GM21526 (cell line): ENCODE measurements at regions not wholly inside any gene's neighbourhood (a gene's known extent, or its start where the extent isn't known, plus 50 kb on each side); places are given as distances from the start of the nearest gene placed in this dataset.
"Not testable (repeated sequence)": the region's sequence is repeated elsewhere in the genome, so short reads cannot be mapped to it uniquely, and the experiment has no call there.

Experiments
- ATAC-seq: cut with Tn5 transposase; IDR thresholded peaks from one replicate; pipeline ENCODE4 v1.9.1; 2021; ENCODE audit warnings: moderate library complexity; ENCODE audit not compliant: unreplicated experiment, low FRiP score

- no peak for ATAC-seq
Measured at GRCh38 chr3:148513096-148513543, 184.6 kb upstream of the AGTR1 start.

DNA sequence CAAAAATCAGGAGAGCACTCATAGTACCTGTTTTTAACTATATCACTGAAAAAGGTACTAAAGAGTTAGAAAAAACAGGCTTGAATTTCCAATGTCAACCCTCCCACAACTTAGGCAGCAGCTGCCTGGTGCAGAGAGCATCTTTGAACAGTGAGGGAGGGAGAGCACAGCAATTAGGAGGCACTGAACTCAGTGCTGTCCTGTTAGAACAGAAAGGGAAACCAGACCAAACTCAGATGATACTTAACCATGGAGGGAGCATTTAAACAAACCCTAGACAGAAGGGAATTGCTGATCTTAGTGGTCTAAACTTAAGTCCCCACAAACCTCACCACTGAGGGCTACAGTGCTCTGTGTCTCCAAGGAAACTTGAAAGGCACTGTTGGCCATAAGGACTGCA, 179.2 kb upstream of the AGTR1 start:
- no peak for ATAC-seq

GRCh38 chr3:148525621-148526020, 172.1 kb upstream of the AGTR1 start:
- ATAC-seq, result not testable (repeated sequence)

GRCh38 chr3:148528024-148528423, 169.7 kb upstream of the AGTR1 start:
- ATAC-seq, result no peak

GRCh38 chr3:148531836-148532235, 165.9 kb upstream of the AGTR1 start:
- no peak for ATAC-seq

DNA sequence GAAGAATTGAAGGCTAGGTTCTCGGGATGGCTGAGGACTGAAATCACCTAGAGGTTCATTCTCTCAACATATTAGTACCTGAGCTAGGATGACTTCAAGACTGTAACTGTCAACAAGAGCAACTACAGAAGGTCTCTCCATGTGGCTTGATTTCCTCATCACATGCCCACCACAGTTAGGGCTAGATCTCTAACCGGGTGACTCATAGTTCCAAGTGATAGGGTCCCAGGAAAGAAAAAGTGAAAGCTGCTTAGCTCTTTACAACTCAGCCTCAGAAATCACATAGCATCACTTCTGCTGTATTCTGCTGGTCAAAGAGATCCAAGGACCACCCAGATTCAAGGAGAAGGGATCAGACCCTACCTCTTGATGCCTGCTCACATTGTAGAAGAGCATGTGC, 165.4 kb upstream of the AGTR1 start:
- ATAC-seq, result no peak

DNA sequence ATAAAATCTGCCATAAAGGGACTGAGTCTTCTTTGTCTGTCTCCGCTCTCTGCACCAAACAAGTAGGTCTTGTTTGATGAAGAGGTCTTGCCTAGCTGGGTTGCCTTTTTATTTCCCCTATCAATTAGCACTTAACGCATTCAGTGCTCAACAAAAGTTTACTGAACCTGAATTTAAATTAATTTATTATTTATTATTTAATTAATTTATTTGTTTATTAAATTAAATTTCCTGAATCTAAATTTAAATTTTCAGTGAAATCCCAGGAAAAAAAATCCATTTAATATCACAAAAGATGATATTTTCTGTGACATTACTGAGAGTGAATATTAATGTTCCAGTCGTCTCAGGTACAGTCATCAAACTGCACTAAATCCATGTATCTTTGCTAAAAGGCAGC, 164.9 kb upstream of the AGTR1 start:
- no peak for ATAC-seq

- no peak for ATAC-seq
Measured at GRCh38 chr3:148534089-148534988, 163.4 kb upstream of the AGTR1 start.

DNA sequence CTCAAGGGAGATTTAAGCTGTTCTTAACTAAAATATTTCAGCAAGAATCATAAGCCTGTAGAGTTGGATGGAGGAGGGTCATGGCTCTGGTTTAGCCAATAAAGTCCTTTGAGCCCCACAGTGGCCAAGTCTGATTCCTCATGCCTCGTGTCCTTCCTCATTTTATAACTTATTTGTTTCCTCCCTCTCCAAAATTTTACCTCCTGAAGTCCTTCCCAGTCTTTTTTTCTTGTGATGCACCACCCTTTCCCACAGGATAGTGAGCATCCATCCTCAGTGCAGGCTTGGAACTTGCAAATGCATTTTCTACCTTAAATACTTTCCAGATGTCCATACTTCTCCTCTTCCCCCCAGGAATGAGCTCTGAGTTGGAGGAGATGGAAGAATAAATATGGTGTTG, 162.7 kb upstream of the AGTR1 start:
- no peak for ATAC-seq

DNA sequence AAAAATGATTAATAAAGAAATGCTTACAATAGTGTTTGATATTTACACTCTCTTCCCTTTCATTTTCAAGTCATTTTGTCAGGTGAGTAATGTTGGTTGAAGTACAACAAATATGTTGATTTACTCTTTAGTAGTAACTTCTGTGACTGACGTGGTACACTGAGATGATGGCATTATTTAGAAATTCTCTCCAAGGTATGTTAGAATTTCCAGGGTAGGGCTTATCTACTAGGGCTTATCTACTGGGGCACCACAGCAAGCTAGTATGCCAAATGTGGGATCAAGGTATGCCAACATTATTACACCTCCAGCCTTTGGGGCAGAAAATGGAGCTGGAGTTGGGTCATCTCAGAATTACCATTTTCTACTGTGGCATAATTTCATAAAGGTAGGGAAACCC, 157.4 kb upstream of the AGTR1 start:
- no peak for ATAC-seq

DNA sequence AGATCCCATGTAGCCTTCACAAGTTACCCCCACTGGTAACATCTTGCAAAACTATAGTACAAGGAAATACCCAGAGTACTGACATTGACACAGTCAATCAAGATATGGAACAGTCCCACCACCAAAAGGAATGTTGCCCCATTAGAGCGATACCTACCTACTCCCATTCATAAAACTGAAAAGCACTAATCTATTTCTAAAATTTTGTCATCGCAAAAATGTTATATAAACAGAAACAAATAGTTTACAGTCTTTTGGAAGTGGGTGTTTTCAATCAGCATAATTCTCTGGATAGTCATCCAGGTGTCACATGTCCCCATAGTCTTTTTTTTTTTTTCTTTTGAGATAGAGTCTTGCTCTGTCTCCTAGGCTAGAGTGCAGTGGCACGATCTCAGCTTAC, 156.9 kb upstream of the AGTR1 start:
- ATAC-seq, result no peak

- ATAC-seq, result no peak
Measured at GRCh38 chr3:148546959-148547358, 150.7 kb upstream of the AGTR1 start.

DNA sequence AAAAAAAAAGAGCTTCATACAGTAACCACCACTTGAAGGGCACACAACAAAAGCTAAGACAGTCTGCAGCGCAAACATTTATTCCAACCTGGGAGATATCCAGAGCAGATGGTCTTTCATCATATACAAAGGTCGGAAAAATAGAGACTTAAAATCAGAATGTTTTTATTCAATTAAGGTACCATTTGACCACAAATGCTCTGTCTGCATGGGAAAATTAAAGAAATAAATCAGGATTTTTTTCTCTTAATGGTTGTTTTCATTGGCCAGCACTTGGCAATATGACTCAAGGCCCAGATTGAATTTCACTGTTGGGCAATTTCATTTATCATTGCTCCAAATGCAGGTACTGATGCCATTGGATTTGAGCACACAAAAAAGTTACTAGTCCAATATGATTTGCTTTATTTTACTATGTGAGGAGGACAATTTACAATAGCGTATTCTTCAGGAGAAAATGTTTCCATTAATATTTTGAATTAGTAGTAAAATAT, 145.9 kb upstream of the AGTR1 start:
- ATAC-seq, result no peak

DNA sequence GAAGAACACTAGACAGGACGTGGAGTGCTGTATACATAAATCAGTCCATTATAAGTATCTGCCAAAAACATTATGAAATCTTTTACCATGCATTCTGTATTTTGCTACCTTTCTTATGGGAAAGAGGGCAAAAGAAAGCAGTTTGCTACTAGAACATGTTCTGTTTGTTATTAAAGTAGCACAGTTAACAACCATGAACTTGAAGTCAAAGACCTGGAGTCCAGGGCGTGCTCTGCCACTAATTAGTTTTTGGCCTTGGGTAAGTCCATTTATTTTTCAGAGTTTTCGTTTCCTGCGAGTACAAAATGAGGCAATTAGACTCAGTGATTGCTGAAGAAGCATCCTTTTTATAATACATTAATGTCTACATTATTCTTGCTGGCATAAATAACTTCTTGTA, 143.3 kb upstream of the AGTR1 start:
- no peak for ATAC-seq

- no peak for ATAC-seq
Measured at GRCh38 chr3:148556664-148557063, 141.0 kb upstream of the AGTR1 start.

- not testable (repeated sequence) for ATAC-seq
Measured at GRCh38 chr3:148577579-148577978, 120.1 kb upstream of the AGTR1 start.

DNA sequence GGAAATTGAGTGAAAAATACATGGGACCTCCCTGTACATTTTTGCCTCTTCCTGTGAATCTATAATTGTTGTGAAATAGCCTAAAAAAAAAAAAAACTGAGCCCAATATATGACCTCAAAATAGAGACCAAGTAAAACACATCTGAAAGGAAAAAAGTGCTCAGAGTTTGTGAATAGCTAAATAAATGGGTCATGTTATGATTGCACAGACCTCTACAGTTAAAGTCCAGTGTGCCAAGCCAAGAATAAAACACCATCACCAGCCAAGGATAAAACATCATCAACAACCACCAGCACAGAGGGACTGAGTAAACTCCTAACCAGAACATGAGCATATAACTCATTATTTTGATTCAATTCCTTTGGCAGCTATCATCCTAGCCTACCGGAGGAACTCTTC, 115.6 kb upstream of the AGTR1 start:
- no peak for ATAC-seq

GRCh38 chr3:148583793-148584192, 113.9 kb upstream of the AGTR1 start:
- no peak for ATAC-seq

DNA sequence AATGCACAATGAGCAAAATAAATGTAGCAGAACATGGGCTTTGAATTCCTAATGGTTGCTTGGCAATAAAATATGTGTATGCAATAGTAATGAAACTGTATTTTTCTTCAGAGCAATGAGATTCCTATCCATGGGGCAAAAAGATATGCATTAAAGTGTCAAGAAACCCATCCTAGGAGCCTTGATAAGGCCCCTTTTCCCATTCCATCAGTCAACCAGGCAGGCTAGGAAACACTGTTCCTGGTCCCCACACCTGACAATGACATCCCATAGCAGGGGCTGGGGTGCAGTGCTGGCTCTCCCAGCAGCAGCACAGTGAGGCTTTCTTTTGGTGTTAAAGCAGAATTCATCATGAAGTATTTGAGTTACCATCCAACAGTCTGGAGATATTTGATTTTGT, 113.3 kb upstream of the AGTR1 start:
- no peak for ATAC-seq

GRCh38 chr3:148585671-148586379, 111.9 kb upstream of the AGTR1 start:
- ATAC-seq, result no peak

- ATAC-seq, result no peak
Measured at GRCh38 chr3:148588291-148588690, 109.4 kb upstream of the AGTR1 start.

DNA sequence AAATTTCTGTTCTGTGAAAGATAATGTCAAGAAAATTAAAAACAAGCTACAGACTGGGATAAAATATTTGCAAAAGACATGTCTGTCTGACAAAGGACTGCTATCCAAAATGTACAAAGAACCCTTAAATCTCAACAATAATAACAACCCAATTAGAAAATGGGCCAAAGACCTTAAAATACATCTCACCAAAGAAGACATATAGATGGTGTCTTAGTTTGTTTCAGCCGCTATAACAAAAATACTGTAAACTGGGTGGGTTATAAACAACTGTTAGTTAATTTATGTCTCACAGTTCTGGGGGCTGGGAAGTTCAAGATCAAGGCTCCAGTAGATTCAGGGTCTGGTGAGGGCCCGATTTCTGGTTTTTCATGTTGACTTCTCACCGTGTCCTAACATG, 106.2 kb upstream of the AGTR1 start:
- no peak for ATAC-seq
